Brain pericyte (primary cell): ENCODE measurements at regions not wholly inside any gene's neighbourhood (a gene's known extent, or its start where the extent isn't known, plus 50 kb on each side); places are given as distances from the start of the nearest gene placed in this dataset.

ENCODE experiments used
- DNase-seq: peaks from one replicate; pipeline ENCODE4 v3.0.0-alpha.2; 2012; ENCODE audit warnings: low read depth, low spot score

DNA sequence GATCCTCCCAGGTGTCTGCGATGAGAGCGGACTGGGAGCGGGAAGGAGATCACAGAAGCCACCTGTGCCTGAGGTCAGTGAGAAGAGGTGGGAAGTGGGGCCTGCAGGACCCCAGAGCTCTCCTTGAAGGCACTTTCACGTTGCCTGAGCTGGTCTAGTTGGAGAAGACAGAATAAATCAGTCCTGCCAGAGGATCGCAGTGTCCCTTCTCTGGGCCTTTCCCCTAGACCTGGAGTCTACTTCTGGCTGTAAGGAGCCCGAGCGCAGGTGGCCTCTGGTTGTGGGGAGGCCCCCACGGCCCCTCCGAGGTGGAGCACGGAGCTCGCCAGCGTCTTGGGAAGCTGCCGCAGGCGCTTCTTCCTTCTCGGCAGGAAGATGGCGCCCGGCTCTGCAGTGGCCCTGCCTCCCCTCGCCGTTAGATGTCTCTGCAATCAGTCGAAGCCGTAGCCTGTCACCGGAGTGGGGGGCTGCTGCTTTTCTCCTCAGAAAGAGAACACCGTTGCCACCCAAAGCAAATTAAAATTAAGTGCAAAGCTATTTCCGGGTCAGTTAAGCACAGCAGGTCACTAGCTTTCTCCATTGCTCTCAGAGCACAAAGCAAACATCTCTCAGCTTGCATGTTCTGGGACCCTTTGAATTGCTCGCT is 212.0 kb upstream of the MYT1L start:
- DNase-seq: no peak

DNA sequence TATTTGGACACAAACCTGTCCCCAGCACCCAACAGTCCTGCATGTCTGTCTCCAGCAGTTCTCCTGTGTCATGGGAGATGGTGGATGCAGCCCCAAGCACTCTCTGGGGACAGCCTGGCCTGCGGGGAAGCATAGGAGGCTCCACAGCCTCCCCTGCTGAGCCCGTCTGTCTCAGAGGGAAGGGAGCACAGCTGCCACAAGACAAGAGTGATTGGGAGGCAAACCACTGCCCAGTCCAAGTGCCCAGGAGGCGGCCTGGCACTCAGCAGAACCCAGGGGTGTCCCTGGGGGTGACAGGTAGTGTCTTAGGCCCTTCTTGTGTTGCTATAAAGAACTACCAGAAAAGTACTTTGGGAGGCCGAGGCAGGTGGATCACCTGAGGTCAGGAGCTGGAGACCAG is 211.2 kb upstream of the MYT1L start:
- no peak for DNase-seq

- DNase-seq: no peak
Observed at GRCh38 chr2:2540406-2540805, 209.3 kb upstream of the MYT1L start.

DNA sequence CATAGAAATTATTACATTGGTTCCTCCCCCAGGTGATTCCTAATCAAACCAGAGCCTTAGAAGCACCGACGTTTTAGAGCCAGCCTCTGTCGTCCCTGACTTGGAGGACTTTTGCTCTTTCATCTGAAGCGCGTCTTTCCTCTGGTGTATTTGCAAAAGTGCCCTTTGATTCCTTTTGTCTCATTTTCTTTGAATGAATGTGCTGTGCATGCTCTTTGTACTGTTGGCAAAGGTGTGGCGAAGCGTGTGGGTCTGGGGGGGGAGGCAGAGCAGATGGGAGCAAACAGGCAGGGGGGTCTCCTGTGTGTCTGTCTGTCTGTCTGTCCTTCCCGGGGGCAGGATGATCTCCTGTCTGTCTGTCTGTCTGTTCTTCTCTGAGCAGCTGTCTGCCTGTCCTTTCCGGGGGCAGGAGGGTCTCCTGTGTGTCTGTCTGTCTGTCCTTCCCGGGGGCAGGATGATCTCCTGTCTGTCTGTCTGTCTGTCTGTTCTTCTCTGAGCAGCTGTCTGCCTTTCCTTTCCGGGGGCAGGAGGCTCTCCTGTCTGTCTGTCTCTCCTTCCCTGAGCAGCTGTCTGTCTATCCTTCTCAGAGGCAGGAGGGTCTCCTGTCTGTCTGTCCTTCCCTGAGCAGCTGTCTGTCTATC is 205.5 kb upstream of the MYT1L start:
- DNase-seq: no peak

DNA sequence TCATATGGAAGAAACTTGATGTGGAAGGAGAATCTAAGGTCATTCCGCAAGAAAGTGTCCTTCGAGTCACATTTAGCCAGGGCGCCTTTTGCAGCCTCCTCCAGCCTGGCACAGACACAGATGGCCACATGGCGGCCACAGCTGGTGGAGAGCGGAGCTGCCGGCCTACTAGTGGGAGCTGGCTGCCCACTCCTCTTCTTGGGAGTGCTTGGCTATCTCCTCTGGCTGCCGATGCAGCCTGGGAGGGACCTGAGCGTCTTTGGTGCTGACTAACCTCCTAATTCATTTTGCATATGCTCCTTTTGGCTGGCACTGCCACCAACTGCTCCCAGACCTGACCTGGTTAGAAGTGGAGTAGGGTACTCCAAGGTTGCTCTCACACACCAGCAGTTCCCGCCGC is 199.3 kb upstream of the MYT1L start:
- no peak for DNase-seq

GRCh38 chr2:2528846-2529245 is 197.8 kb upstream of the MYT1L start:
- DNase-seq: no peak

DNA sequence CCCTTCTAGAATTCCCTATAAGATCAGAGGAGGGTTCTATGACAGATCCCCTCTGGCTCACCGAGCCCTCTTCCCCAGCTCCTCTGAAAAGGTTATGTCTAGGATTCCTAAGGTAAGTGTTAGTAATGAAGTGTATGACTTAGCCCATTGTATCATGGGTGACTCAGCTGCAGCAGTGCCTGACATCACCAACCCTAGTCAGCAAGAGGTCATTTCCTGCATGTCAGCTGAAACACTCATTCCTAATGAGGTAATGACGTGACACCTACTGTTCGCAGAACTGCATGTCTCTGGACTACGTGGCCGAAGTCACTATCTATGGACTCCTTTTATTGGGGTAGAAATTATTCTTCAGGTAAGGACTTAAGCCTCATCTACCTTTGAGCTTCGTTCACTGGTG is 196.1 kb upstream of the MYT1L start:
- no peak for DNase-seq

DNA sequence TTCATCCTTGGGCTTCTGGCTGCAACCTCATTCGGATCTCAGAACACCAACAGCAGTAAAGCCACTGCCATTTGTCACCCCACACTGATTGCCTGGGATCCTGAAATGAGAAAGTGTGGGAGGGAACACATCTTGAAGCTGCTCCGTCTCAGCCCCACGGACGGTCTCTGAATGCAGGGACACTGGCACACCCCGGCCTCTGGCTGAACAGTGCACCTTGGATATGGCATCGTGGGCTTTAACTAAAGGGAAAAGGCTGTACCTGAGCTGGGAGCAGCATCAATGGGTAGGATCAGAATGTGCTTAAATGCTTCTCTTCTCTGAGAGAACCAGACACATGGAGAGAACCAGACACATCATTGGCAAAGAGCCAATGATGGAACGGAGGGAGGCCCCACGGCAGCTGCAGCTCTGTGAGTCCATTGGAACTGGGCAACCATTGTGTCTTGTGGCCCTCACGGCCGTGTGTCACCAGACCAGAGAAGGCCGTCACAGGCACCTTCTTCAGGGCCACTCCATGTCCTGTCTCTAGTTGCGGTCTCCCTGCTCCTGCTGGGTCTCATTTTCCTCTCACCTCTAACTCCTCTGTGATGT is 193.4 kb upstream of the MYT1L start:
- DNase-seq: no peak

DNA sequence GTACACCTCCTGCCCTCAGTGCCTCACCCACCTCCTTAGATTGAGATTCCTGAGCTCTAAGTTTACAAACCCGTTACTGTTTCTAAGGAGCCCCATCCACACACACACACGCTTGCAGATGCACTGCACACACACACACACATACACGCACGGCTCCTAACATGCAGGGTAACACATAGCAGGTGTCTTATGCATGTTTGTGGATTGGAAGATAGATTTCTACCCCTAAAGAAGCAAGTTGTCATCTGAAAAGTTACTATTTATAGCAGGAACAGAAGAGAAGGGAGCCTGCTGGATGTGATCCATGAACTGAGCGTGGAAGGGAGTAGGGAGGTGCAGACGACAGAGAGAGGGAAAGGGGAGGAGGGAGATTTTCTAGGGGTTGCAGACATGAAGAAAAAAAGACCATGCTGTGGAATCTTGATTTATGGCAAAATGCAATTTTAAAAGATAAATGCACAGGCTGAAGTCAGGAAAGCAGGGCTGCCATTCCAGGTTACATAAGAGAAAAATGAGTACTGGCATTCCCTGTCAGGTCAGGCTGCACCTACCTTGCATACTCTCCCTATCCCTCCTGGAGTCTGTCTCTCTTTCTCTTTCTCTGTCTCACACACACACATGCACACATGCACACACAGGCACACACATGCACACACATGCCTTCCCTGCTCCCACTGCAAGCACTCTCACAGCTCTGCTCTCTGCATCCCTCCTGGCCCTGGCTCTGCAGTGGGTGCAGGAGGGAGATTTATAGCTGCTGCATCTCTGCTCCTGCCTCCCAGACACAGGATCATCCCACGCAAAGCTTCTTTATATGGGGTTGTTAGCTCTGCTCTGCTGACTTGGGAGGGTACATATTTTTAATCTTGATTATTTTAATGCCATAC is 192.6 kb upstream of the MYT1L start:
- no peak for DNase-seq

- DNase-seq: no peak
Observed at GRCh38 chr2:2520401-2520811, 189.3 kb upstream of the MYT1L start.

- DNase-seq: no peak
Observed at GRCh38 chr2:2519381-2519780, 188.3 kb upstream of the MYT1L start.

GRCh38 chr2:2517399-2517798 is 186.3 kb upstream of the MYT1L start:
- no peak for DNase-seq

- no peak for DNase-seq
Observed at GRCh38 chr2:2516386-2516785, 185.3 kb upstream of the MYT1L start.

DNA sequence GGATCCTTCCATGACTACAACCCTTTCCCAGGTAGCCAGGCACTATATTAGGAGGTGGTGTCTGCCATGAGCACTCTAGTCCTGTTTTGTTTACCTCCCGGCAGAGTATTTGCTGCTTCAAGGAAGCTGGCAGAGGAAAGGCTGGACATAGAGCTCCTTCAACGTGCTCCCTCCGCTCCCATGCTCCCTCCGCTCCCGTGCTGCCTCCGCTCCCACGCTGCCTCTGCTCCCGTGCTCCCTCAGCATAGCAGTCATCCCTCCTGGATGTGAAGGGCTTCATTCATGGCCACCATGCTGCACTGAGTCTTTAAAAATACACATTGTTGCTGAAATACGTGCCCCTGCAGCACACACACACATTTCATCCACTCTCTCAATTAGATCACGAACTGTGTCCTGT is 181.9 kb upstream of the MYT1L start:
- DNase-seq: no peak

GRCh38 chr2:2507417-2507997 is 176.4 kb upstream of the MYT1L start:
- no peak for DNase-seq

DNA sequence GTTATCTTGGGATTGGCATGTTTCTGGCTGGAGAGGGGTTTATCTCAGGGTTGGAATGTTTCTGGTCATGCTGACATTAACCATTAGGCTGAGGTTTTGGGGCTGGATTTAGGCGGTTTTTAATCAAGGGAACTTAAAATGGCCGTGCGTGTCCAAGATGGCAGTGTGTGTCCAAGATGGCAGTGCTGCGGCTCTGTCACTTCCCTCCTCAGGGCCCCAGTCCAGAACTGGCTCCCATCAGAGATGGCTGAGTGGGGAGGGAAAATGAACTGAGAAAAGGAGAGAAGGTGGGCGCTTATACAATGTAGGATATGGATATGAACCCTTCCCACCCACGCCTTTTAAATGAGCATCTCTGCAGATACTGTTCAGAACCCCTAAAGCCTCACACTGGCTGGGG is 175.5 kb upstream of the MYT1L start:
- DNase-seq: no peak

- DNase-seq: no peak
Observed at GRCh38 chr2:2505604-2506003, 174.5 kb upstream of the MYT1L start.

DNA sequence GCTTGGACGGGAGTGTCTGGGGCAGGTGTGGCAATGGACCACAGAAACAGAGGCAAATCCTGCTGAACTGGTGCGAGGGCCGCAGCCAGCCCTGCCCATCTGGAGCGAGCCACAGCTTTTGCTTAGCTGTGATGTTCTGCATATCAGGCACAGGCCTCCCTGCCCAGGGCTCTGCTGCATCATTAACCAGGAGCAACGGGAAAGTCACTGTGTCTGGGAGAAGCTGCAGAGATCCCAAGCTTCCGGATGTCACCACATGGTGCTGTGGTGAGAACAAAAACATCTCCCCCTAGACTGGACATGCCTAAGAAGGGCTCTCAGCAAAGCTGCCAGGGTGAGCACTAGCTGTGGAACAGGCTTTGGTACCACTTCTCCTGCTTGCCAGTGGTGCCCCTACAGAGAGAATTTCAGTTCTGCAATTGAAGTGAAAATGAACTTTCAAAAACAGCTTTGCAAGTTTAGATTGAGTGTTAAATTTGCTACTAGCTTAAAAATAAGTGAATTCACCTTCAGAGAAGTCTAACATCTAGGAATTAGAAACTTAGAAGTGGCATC is 172.9 kb upstream of the MYT1L start:
- DNase-seq: no peak

GRCh38 chr2:2502201-2502549 is 171.1 kb upstream of the MYT1L start:
- no peak for DNase-seq

DNA sequence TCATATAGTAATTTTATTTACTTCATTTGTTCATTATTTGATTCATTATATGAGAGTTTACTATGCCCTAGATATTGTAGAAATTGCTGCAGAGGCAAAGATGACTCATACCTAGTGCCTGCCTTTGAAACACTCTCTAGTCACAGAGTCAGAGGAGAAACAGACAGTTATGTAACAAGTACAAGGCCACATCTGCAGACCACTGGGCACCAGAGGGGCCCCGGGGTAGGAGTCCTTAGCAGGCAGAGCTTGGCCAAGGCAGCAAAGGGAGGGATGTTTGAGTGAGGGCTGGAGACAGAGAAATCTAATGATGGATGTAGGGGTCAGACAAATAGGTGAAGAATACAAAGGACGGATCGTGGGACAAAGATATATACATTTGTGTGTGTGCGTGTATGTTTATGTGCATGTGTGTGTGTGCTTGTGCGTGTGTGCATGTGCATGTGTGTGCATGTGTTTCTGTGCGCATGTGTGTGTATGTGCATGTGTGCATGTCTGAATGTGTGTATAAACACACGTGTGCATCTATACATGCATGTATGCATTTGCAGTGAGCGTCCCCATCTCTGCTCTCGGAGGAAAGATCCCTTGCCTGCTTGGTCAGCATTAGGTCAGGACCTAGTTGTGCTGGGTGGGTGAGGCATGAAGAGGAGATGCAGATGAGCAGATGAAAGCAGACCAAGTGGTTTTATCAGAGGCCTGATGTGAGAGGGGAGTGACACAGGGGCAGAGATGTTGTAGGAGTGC is 170.6 kb upstream of the MYT1L start:
- no peak for DNase-seq

GRCh38 chr2:2495606-2496005 is 164.5 kb upstream of the MYT1L start:
- DNase-seq: no peak
